ENCODE measurements at regions not wholly inside any gene's neighbourhood (a gene's known extent, or its start where the extent isn't known, plus 50 kb on each side); places are given as distances from the start of the nearest gene placed in this dataset.
"Not testable (repeated sequence)": the region's sequence is repeated elsewhere in the genome, so short reads cannot be mapped to it uniquely, and the experiment has no call there.

DNA sequence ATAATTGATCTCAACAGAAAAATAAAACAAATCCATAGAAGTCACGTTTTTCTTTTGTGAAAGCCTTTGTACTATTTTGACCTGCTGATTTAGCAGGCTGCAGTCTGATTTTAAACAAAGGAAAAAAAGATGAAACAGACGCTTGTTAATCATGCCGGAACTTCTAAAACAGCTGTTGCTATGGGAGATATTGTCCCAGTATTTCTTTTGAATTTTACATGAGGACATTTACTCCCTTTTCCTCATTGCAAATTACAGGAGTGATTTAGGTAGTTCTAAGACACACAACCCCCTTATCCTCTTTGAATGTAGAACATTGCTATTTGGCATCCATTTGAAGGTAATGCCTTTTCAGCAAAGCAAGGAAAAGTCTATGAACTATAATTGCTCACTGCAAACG, 416.1 kb downstream of the BCKDHB start:
- Histone ChIP-seq H3K9me3 (ENCODE audit: control insufficient read depth, low read length) (no peaks in the 10 kb centered on the region), H3K27me3 (ENCODE audit: control insufficient read depth, insufficient read depth, low read length) (no peaks in the 10 kb centered on the region), H3K36me3 (ENCODE audit: control insufficient read depth, insufficient read depth, low read length) (no peaks in the 10 kb centered on the region), H3K4me1 (ENCODE audit: control insufficient read depth, insufficient read depth, low read length) (peaks cover 5% of the 10 kb centered on the region), H3K4me3 (ENCODE audit: low read length) (no peak overlapping the region), H3K9ac (ENCODE audit: low read length) (no peak overlapping the region)

DNA sequence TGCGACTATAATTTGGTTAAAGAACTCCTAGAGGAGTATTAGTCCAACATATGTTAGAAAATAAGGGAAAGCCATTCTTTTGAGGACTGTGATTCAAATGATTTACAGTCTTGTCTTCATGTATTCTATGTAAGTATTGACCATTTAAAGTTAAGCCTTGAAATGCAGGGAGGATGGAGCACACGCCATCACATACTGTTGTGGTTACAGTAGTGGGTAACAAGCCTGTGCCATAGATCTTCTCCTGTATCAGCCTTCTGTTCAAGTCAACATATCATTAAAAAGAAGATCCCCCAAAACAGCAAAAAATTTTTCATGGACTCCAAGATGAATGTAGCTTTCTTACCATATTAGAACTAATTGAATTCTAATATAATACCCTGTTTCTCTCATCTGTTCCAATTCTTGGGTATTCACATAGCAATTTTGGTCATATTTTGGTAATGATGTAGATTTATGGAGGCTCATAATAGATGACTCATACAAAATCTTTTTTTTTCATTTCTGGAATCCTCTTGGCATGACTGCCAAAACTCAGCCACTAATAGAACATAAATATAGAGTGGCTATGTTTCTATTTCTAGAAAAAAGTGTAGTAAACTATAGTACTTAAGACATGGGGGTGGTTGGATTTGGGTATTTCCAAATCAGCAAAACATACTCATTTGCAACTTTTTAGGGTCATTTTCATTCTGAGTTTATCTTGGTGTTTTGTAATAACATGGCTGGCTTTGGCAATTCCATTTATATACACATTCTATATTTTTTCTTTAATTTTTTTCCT, 413.5 kb downstream of the BCKDHB start:
- H3K27me3 ChIP-seq (ENCODE audit: control insufficient read depth, insufficient read depth, low read length): no peaks in the 10 kb centered on the region
- H3K4me1 ChIP-seq (ENCODE audit: control insufficient read depth, insufficient read depth, low read length): no peaks in the 10 kb centered on the region
- H3K4me3 ChIP-seq (ENCODE audit: low read length): no peak overlapping the region
- H3K36me3 ChIP-seq (ENCODE audit: control insufficient read depth, insufficient read depth, low read length): no peaks in the 10 kb centered on the region
- no peak overlapping the region for H3K9ac ChIP-seq (ENCODE audit: low read length)
- no peaks in the 10 kb centered on the region for H3K9me3 ChIP-seq (ENCODE audit: control insufficient read depth, low read length)

DNA sequence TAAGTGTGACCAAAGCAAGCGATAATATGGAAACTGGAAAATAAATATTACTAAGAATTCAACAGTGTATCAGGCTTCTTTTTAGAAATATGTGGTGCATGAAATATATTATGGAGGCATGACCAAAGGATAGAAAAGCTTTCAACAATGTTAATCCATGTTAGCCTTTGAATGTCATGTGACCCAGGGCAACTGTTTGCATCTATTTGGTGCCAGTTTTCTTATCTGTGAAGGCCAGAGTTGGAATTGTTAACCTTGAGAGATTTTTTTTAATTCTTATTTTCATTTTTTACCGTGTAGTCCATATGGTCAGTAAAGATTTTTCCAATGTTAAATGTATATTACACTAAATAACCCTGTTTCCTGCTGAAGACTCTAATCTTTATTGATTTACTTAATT, 411.1 kb downstream of the BCKDHB start:
- no peak overlapping the region for H3K4me3 ChIP-seq (ENCODE audit: low read length)
- no peaks in the 10 kb centered on the region for H3K4me1 ChIP-seq (ENCODE audit: control insufficient read depth, insufficient read depth, low read length)
- H3K9me3 ChIP-seq (ENCODE audit: control insufficient read depth, low read length): no peaks in the 10 kb centered on the region
- no peaks in the 10 kb centered on the region for H3K36me3 ChIP-seq (ENCODE audit: control insufficient read depth, insufficient read depth, low read length)
- H3K27me3 ChIP-seq (ENCODE audit: control insufficient read depth, insufficient read depth, low read length): no peaks in the 10 kb centered on the region
- H3K9ac ChIP-seq (ENCODE audit: low read length): no peak overlapping the region

DNA sequence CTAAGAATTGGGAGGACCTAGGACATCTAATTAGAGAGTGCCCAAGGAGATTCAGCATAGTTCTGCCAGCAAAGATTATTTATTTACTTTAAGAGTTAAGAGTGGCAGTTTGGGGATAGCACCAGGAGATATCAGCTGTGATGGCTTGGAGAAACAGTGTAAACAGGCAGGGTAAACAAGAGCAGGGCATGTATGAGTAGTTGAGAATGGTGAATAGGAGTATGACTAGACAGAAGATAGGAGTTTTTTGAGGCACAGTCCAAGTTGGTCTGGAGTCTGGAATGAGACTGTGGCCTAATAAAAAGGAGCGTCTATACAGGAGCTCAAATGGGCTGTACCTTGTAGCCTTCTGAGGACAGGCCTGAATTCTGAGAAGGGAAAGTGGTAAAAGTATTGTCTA, 404.1 kb downstream of the BCKDHB start:
- H3K4me3 ChIP-seq (ENCODE audit: low read length); H3K9ac ChIP-seq (ENCODE audit: low read length); H3K4me1 ChIP-seq (ENCODE audit: control insufficient read depth, insufficient read depth, low read length); H3K9me3 ChIP-seq (ENCODE audit: control insufficient read depth, low read length); H3K36me3 ChIP-seq (ENCODE audit: control insufficient read depth, insufficient read depth, low read length); H3K27me3 ChIP-seq (ENCODE audit: control insufficient read depth, insufficient read depth, low read length): not testable (repeated sequence)

DNA sequence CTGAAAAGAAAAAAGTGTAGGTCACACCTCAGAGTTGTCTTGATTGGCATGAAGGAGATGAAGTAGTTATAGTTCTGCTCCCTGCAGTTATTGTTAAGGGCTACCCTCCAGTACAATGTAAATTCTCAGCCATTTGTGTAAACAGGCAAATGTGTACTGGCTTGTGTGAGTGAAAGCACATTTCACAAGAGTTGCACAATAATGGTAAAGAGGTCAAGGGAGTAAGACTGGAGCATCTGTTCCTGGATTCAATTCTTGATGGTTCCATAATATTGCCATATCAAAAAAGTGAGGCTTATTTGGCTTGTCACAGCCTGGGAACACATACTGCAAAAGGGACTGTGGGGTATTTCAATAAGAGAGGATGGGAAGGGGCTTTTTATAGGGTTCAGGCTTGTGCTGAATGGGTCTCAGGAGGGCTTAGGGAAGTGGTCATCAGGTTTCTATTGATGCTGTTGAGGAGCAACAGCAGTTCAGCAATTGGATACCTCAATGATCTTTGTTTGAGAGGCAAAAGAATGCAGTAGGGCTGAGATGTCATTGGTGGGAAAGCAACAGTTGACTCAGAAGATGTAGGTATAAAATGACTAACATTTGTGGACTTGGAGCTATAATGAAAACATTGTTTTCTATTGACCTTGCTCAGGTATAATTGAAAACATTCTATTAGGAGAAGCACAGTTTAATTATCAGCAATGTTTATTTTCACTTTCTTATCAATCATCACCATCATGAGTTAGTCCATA, 402.6 kb downstream of the BCKDHB start:
- H3K4me3 ChIP-seq (ENCODE audit: low read length): no peak overlapping the region
- H3K4me1 ChIP-seq (ENCODE audit: control insufficient read depth, insufficient read depth, low read length): no peaks in the 10 kb centered on the region
- no peaks in the 10 kb centered on the region for H3K36me3 ChIP-seq (ENCODE audit: control insufficient read depth, insufficient read depth, low read length)
- H3K9ac ChIP-seq (ENCODE audit: low read length): no peak overlapping the region
- no peaks in the 10 kb centered on the region for H3K27me3 ChIP-seq (ENCODE audit: control insufficient read depth, insufficient read depth, low read length)
- no peaks in the 10 kb centered on the region for H3K9me3 ChIP-seq (ENCODE audit: control insufficient read depth, low read length)

DNA sequence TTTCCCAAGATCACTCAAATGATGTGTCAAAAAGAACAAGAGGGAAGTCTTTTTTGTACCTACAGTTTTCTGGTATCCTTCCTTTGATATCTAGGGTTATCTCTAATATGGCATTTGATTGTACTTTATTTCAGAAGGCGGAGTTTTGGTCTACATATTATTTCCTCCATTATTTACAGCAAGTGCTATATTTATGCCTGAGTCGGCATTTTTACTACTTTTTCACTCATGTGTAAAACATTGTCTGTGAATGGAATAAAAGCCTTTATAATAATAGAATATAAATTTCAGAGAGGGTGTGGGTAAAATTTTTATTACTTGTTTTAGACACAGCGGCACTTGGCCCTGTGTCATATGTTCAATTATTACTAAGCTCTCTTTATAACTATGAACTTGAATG, 398.4 kb downstream of the BCKDHB start:
- Histone ChIP-seq H3K9me3 (ENCODE audit: control insufficient read depth, low read length) (no peaks in the 10 kb centered on the region), H3K36me3 (ENCODE audit: control insufficient read depth, insufficient read depth, low read length) (no peaks in the 10 kb centered on the region), H3K27me3 (ENCODE audit: control insufficient read depth, insufficient read depth, low read length) (no peaks in the 10 kb centered on the region), H3K9ac (ENCODE audit: low read length) (no peak overlapping the region), H3K4me3 (ENCODE audit: low read length) (no peak overlapping the region), H3K4me1 (ENCODE audit: control insufficient read depth, insufficient read depth, low read length) (no peaks in the 10 kb centered on the region)

DNA sequence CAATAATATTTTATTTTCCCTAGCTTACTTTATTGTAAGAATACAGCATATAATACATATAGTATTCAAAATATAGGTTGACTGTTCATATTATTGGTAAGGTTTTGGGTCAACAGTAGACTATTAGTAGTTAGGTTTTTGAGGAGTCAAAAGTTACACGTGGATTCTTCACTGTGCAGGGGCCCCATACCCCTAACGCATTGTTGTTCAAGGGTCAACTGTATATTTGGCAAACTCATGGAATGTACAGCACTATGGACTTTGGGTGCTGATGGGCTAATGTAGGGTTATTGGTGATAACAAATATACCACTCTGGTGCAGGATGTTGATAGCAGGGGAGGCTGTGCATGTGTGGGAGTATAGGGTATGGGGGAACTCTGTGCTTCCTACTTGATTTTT, 397.2 kb downstream of the BCKDHB start:
- H3K36me3 ChIP-seq (ENCODE audit: control insufficient read depth, insufficient read depth, low read length): no peaks in the 10 kb centered on the region
- H3K4me1 ChIP-seq (ENCODE audit: control insufficient read depth, insufficient read depth, low read length): no peaks in the 10 kb centered on the region
- no peak overlapping the region for H3K4me3 ChIP-seq (ENCODE audit: low read length)
- no peaks in the 10 kb centered on the region for H3K27me3 ChIP-seq (ENCODE audit: control insufficient read depth, insufficient read depth, low read length)
- H3K9me3 ChIP-seq (ENCODE audit: control insufficient read depth, low read length): no peaks in the 10 kb centered on the region
- no peak overlapping the region for H3K9ac ChIP-seq (ENCODE audit: low read length)

DNA sequence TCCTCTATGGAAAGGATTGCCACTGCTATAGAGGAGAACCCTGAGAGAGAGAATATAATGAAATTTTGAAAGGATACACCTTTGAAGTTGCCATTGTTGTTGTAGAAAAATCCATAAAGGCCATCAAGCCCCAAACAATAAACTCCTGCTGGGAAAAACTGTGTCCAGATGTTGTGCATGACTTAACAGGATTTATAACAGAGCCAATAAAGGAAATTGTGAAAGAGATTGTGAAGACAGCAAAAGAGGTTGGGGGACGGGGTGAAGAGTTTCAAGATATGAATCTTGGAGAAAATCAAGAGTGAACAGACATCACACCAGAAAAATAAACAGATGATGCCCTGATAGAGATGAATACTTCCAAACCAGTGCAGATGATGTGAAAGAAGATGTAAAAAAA, 396.4 kb downstream of the BCKDHB start:
- H3K9ac ChIP-seq (ENCODE audit: low read length): no peak overlapping the region
- H3K9me3 ChIP-seq (ENCODE audit: control insufficient read depth, low read length): no peaks in the 10 kb centered on the region
- H3K4me1 ChIP-seq (ENCODE audit: control insufficient read depth, insufficient read depth, low read length): no peaks in the 10 kb centered on the region
- H3K36me3 ChIP-seq (ENCODE audit: control insufficient read depth, insufficient read depth, low read length): no peaks in the 10 kb centered on the region
- no peak overlapping the region for H3K4me3 ChIP-seq (ENCODE audit: low read length)
- no peaks in the 10 kb centered on the region for H3K27me3 ChIP-seq (ENCODE audit: control insufficient read depth, insufficient read depth, low read length)

DNA sequence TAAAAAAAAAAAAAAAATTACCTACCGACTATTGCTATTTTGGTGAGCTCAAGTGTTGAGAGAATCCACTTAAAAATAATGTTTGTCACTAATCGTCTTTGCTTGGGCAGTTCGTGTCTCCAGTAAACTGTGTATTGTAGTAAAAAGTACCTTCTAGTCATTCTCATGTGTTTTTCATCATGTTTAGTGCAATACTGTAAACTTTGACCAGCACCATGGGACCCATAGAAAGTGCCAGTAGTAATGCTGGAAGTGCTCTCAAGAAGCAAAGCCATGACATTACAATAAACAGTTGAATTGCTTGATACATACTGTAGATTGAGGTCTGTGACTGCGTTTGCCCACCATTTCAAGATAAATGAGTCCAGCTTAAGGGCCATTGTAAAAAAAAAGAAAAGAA, 395.2 kb downstream of the BCKDHB start:
- Histone ChIP-seq H3K27me3 (ENCODE audit: control insufficient read depth, insufficient read depth, low read length) (no peaks in the 10 kb centered on the region), H3K36me3 (ENCODE audit: control insufficient read depth, insufficient read depth, low read length) (no peaks in the 10 kb centered on the region), H3K4me3 (ENCODE audit: low read length) (no peak overlapping the region), H3K9me3 (ENCODE audit: control insufficient read depth, low read length) (no peaks in the 10 kb centered on the region), H3K4me1 (ENCODE audit: control insufficient read depth, insufficient read depth, low read length) (no peaks in the 10 kb centered on the region), H3K9ac (ENCODE audit: low read length) (no peak overlapping the region)

DNA sequence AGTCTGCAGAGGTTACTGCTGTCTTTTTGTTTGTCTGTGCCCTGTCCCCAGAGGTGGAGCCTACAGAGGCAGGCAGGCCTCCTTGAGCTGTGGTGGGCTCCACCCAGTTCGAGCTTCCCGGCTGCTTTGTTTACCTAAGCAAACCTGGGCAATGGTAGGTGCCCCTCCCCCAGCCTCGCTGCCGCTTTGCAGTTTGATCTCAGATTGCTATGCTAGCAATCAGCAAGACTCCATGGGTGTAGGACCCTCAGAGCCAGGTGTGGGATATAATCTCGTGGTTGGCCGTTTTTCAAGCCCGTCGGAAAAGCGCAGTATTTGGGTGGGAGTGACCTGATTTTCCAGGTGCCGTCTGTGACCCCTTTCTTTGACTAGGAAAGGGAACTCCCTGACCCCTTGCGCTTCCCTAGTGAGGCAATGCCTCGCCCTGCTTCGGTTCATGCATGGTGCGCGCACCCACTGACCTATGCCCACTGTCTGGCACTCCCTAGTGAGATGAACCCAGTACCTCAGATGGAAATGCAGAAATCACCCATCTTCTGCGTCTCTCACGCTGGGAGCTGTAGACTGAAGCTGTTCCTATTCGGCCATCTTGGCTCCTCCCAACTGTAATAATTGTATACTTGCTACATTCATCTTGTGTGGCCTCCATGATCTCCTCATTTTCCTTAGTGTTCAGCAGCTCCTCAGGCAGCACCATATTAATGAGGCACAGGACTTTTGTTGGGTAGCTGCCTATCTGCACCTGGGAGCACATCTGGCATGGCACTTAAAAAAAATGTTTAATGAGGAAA, 391.4 kb downstream of the BCKDHB start:
- H3K4me1 ChIP-seq (ENCODE audit: control insufficient read depth, insufficient read depth, low read length); H3K9me3 ChIP-seq (ENCODE audit: control insufficient read depth, low read length); H3K36me3 ChIP-seq (ENCODE audit: control insufficient read depth, insufficient read depth, low read length); H3K9ac ChIP-seq (ENCODE audit: low read length); H3K4me3 ChIP-seq (ENCODE audit: low read length); H3K27me3 ChIP-seq (ENCODE audit: control insufficient read depth, insufficient read depth, low read length): not testable (repeated sequence)

DNA sequence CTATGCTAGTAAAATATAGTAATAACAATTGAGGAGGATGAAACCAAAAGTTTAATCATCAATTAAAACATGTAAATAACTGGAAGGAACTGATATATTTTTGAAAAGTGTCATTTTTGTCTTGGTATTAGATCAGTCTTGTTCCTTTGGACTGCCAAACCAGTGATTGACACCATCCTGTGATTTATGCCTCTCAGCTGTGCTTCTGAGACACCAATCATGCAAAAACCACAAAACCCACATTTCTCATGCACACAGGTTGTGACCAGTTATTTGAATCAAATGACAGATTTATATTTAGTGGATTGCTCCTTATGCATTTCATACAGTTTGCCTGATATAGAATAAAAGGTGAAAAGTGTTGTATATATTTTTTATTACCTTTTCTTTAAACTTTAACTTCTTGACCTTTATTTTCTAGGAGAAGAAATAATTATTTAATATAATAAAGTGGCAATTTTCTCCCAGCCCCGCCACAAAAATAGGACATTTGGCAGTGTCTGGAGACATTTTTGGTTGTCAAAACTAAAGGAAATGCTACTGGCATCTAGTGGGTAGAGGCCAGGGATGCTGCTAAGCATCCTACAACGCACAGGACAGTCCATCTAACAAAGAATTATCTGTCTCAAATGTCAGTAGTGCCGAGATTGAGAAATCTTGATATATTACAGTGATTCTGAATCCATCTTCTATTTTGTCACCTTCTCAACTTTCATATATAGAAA, 383.6 kb downstream of the BCKDHB start:
- H3K4me1 ChIP-seq (ENCODE audit: control insufficient read depth, insufficient read depth, low read length): no peaks in the 10 kb centered on the region
- no peaks in the 10 kb centered on the region for H3K36me3 ChIP-seq (ENCODE audit: control insufficient read depth, insufficient read depth, low read length)
- H3K4me3 ChIP-seq (ENCODE audit: low read length): no peak overlapping the region
- no peaks in the 10 kb centered on the region for H3K27me3 ChIP-seq (ENCODE audit: control insufficient read depth, insufficient read depth, low read length)
- H3K9ac ChIP-seq (ENCODE audit: low read length): no peak overlapping the region
- H3K9me3 ChIP-seq (ENCODE audit: control insufficient read depth, low read length): no peaks in the 10 kb centered on the region

Measured in mucosa of stomach (tissue), 1 donor.